ENCODE measurements at regions not wholly inside any gene's neighbourhood (a gene's known extent, or its start where the extent isn't known, plus 50 kb on each side); places are given as distances from the start of the nearest gene placed in this dataset.
"Not testable (repeated sequence)": the region's sequence is repeated elsewhere in the genome, so short reads cannot be mapped to it uniquely, and the experiment has no call there.

DNA sequence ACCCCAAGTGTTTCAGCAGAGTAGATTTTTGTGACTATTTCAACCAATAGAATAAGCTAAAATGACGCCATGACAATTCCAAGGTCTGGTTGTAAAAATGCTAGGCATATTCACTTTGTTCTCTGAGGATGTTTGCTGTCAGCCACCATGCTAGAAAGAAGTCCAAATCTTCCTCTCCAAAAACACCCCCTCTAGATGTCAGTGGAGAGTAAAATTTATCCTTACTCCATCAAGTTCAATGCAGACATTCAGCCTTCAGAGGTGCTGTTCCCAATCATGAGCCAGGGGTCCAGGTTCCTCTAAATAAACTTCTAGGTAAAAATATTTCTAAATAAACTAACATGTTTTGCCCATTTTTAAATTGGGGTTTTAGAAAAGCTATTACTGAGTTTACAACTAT, 395.4 kb upstream of the ADAMTS5 start:
- intact Hi-C loops (cut with DNase I) = no loop called here
- Histone ChIP-seq H3K36me3 (no peaks in the 10 kb centered on the region), H3K4me3 (no peak overlapping the region), H3K9me3 (no peaks in the 10 kb centered on the region), H3K4me1 (no peaks in the 10 kb centered on the region), H3K27me3 (no peaks in the 10 kb centered on the region), H3K27ac (no peak overlapping the region)
- ATAC-seq (no peak), DNase-seq (no peak)
- no peak for TF ChIP-seq CTCF (IDR thresholded peaks at IDR 0.05)

- no peak overlapping the region for H3K27ac ChIP-seq
- TF ChIP-seq CTCF (IDR thresholded peaks at IDR 0.05) = no peak
- no peaks in the 10 kb centered on the region for H3K36me3 ChIP-seq
- intact Hi-C loops (cut with DNase I) = no loop called here
- no peak for DNase-seq
- no peak overlapping the region for H3K4me3 ChIP-seq
- H3K9me3 ChIP-seq = no peaks in the 10 kb centered on the region
- no peak for ATAC-seq
- H3K4me1 ChIP-seq = no peaks in the 10 kb centered on the region
- H3K27me3 ChIP-seq = no peaks in the 10 kb centered on the region
Measured at GRCh38 chr21:27359141-27359540, 392.3 kb upstream of the ADAMTS5 start.

DNA sequence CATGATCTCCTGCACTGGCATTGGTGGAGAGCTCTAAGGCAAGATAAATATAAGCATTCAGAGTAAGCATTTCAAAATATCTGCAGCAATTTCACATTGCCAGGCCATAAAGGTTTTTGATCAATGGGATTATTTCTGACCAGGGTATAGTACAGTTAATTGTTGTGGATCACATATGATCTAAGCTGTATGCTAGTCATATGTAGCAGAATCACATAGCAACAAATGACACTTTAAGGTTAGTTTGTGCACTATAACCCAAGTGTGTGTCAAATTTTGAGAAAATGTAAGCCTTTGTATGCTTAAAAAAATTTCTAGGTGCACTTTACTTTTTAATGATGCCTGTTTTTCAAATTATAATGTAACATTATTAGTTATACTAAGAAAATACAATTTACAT, 386.0 kb upstream of the ADAMTS5 start:
- DNase-seq (no peak), ATAC-seq (no peak)
- Histone ChIP-seq H3K27ac (no peak overlapping the region), H3K27me3 (no peaks in the 10 kb centered on the region), H3K4me3 (no peak overlapping the region), H3K4me1 (no peaks in the 10 kb centered on the region), H3K36me3 (no peaks in the 10 kb centered on the region), H3K9me3 (no peaks in the 10 kb centered on the region)
- TF ChIP-seq CTCF (IDR thresholded peaks at IDR 0.05) = no peak
- intact Hi-C loops (cut with DNase I) = no loop called here

GRCh38 chr21:27346041-27346448, 379.2 kb upstream of the ADAMTS5 start:
- intact Hi-C loops (cut with DNase I) = no loop called here
- Histone ChIP-seq H3K9me3 (no peaks in the 10 kb centered on the region), H3K4me1 (no peaks in the 10 kb centered on the region), H3K27ac (no peak overlapping the region), H3K27me3 (no peaks in the 10 kb centered on the region), H3K4me3 (no peak overlapping the region), H3K36me3 (no peaks in the 10 kb centered on the region)
- no peak for TF ChIP-seq CTCF (IDR thresholded peaks at IDR 0.05)
- DNase-seq = no peak
- no peak for ATAC-seq

DNA sequence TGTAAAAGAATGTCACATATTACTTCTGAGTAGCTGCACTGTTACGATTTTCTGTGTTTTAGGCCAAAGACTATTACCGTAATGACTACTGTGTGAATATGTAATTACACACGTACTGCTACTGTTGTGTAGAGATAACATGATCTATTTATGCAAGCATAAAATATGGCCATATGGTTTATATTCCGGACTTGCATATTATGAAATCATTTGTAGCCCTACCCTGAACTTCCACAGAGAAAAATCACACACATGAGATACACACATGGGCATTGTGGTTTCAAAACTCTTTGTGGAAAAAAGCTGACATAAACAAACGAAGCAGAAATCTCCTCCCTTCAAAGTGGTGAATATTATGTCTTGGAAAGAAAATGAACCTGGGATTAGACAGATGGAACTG, 373.0 kb upstream of the ADAMTS5 start:
- no peaks in the 10 kb centered on the region for H3K9me3 ChIP-seq
- intact Hi-C loops (cut with DNase I) = no loop called here
- H3K27me3 ChIP-seq = no peaks in the 10 kb centered on the region
- no peaks in the 10 kb centered on the region for H3K4me1 ChIP-seq
- no peaks in the 10 kb centered on the region for H3K36me3 ChIP-seq
- DNase-seq (peak in 1 of 4 donors; percentile 7), ATAC-seq (no peak)
- H3K4me3 ChIP-seq = no peak overlapping the region
- no peak for TF ChIP-seq CTCF (IDR thresholded peaks at IDR 0.05)
- H3K27ac ChIP-seq = no peak overlapping the region

- H3K27me3 ChIP-seq; H3K4me3 ChIP-seq; H3K27ac ChIP-seq; intact Hi-C loops (cut with DNase I); ATAC-seq; H3K4me1 ChIP-seq; H3K36me3 ChIP-seq; DNase-seq: not testable (repeated sequence)
- H3K9me3 ChIP-seq = peaks cover 0 to 11% of the 10 kb centered on the region in 2 donors
Measured at GRCh38 chr21:27338007-27338406, 371.1 kb upstream of the ADAMTS5 start.

Measured in left lung (tissue), 4 donors.